ENCODE measurements at regions not wholly inside any gene's neighbourhood (a gene's known extent, or its start where the extent isn't known, plus 50 kb on each side); places are given as distances from the start of the nearest gene placed in this dataset.

DNA sequence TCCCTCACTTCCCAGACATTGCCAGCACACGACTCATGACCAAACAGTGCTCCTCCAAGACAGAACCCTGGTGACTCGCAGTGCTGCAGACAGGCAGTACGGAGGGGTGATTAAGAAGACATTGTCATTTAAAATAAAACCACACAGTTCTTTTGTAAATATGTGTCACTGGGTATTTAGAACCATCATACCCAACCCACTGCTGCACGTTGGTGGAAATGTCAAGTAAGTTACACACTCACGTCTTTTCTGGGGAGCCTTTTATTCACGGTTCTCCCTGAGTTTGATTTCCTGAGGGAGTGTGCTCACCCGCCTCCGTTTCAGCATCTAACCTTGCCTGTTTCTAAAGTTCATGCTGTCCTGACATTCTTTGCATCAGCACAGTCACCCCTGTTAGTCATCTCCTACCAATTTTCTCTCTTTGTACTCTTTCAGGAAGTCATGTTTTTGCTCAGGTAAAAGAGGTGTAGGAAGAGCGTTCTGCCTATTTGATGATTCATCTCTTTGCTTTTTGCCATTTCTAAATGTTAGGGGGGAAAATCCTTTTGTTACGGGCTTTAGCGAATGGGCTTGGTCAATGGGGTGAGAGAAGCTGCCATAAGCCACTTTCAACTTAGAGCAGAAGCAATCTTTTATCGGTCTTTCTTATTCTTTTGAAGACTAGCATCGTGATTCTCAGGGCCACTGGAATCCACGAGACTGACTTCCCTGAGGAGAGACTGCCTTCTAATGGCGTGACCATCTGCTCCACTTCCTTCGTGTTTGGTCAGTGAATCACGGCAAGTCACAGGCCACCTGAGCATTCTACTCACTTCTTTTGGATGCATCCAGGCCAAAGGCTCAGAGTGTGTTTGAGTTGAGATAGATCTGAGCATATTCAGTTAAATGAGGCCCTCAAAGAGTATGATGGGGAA is 512.8 kb upstream of the JARID2 start:
- TF ChIP-seq EZH2 (IDR thresholded peaks at IDR 0.05; ENCODE audit: insufficient read depth, poor library complexity, severe bottlenecking) (no peak), EZH2phosphoT487 (IDR thresholded peaks at IDR 0.05; ENCODE audit: insufficient read depth, low read depth) (no peak)

Measured in GM23248 (cell line).